Lung (tissue), 11 donors: ENCODE measurements at regions not wholly inside any gene's neighbourhood (a gene's known extent, or its start where the extent isn't known, plus 50 kb on each side); places are given as distances from the start of the nearest gene placed in this dataset.

Source experiments
- ATAC-seq: fragments of 200-7000 bp; cut with Tn5 transposase; one replicate; pipeline ENCODE4 v1.9.1; 2020; ENCODE audit warnings: moderate number of reproducible peaks; ENCODE audit not compliant: insufficient read depth, low FRiP score
- DNase-seq, 3 donors: peaks; one replicate each; pipeline ENCODE4 v3.0.0-alpha.2; 2013 to 2017
- H3K27ac ChIP-seq, 2 donors: one replicate each; pipeline ENCODE4 v1.5.1; 2013; ENCODE audit warnings: mild to moderate bottlenecking in 2 of 2, moderate library complexity in 2 of 2, control low read depth in 1 of 2, inconsistent platforms in 1 of 2, low read depth in 1 of 2, low read length in 1 of 2
- H3K27me3 ChIP-seq, 3 donors: one replicate each; pipeline ENCODE4 v1.5.1; 2013; ENCODE audit warnings: low read length in 2 of 3; ENCODE audit not compliant: control insufficient read depth in 3 of 3, insufficient read depth in 3 of 3
- H3K36me3 ChIP-seq, 4 donors: one replicate each; pipeline ENCODE4 v1.5.1; 2013; ENCODE audit warnings: low read length in 4 of 4, mild to moderate bottlenecking in 1 of 4, moderate library complexity in 1 of 4; ENCODE audit not compliant: control insufficient read depth in 4 of 4, insufficient read depth in 4 of 4
- H3K4me1 ChIP-seq, 5 donors: one replicate each; pipeline ENCODE4 v1.5.1; 2013; ENCODE audit warnings: low read length in 5 of 5, mild to moderate bottlenecking in 2 of 5, moderate library complexity in 1 of 5; ENCODE audit not compliant: control insufficient read depth in 5 of 5, insufficient read depth in 5 of 5
- H3K4me3 ChIP-seq: one replicate; pipeline ENCODE4 v1.5.1; 2013; ENCODE audit warnings: mild to moderate bottlenecking, control low read depth, moderate library complexity
- H3K9ac ChIP-seq, 2 donors: one replicate each; pipeline ENCODE4 v1.5.1; 2013; ENCODE audit warnings: low read length in 2 of 2, control low read depth in 1 of 2; ENCODE audit not compliant: insufficient read depth in 1 of 2
- H3K9me3 ChIP-seq, 4 donors: one replicate each; pipeline ENCODE4 v1.5.1; 2013; ENCODE audit warnings: low read length in 3 of 4, mild to moderate bottlenecking in 1 of 4, moderate library complexity in 1 of 4; ENCODE audit not compliant: control insufficient read depth in 4 of 4, insufficient read depth in 3 of 4
- WGBS, 2 donors: extraction: QIAGEN DNeasy Blood & Tissue Kit; methylation state at CpG; one replicate each; pipeline ENCODE4 v1.1.7; 2013; 5-methylcytosine and 5-hydroxymethylcytosine counted together
- TF ChIP-seq, protein P1 (sequence below): IDR thresholded peaks from 2 replicates; pipeline ENCODE4 v1.5.1; 2012; ENCODE audit warnings: mild to moderate bottlenecking; ENCODE audit errors: control extremely low read depth, extremely low read depth
- donor health status: control.
- donor health status: control.
- donor health status: Bipolar disorder and iron deficiency.
- donor health status: healthy.
- donor health status: DM: yes; HTN: yes; CAD: no.

DNA sequence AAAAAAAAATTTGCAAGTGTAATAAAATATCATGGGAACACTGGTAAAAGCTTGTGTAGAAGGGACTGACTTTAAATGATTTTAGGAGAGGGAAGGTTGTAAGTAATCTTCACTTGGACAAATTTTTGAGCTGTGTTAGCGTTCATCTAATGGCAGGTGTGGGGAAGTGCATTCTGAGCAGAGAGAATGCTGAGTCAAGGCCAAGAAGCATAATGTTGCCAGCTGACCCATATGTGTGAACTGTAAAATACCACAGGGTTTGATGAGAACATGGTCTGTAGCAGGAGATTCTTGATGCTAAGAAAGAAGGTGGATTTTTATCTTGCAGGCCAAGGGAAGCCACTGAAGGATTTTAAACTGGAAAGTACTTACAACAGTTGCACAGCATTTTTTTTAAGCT, 98.2 kb upstream of the ZNF32 start:
- Histone ChIP-seq H3K36me3 (no peaks in the 10 kb centered on the region), H3K9ac (no peak overlapping the region), H3K4me1 (no peaks in the 10 kb centered on the region), H3K27ac (no peak overlapping the region), H3K27me3 (no peaks in the 10 kb centered on the region), H3K4me3 (no peak overlapping the region), H3K9me3 (no peaks in the 10 kb centered on the region)
- ATAC-seq (no peak), DNase-seq (no peak)
- TF ChIP-seq, protein P1, sequence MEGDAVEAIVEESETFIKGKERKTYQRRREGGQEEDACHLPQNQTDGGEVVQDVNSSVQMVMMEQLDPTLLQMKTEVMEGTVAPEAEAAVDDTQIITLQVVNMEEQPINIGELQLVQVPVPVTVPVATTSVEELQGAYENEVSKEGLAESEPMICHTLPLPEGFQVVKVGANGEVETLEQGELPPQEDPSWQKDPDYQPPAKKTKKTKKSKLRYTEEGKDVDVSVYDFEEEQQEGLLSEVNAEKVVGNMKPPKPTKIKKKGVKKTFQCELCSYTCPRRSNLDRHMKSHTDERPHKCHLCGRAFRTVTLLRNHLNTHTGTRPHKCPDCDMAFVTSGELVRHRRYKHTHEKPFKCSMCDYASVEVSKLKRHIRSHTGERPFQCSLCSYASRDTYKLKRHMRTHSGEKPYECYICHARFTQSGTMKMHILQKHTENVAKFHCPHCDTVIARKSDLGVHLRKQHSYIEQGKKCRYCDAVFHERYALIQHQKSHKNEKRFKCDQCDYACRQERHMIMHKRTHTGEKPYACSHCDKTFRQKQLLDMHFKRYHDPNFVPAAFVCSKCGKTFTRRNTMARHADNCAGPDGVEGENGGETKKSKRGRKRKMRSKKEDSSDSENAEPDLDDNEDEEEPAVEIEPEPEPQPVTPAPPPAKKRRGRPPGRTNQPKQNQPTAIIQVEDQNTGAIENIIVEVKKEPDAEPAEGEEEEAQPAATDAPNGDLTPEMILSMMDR = no peak
- WGBS, 2 donors = 56 to 78% methylated on average over 1 of the region's 1 CpG

DNA sequence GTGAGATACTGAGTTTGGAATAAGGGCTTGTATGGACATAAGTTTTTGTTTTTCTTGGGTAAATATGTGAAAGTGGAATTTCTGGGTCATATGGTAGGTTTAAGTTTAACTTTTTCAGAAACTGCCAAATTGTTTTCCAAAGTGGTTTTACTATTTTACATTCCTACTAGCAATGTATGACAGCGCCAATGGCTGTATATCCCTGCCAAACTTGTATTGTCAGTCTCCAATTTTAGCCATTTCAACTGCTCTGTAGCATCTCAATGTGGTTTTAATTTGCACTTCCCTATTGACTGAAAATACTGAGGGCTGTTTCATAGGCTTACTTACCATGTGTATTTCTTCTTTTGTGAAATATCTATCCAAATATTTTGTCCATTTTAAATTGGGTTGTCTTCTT, 90.5 kb upstream of the ZNF32 start:
- 53 to 85% methylated on average over 1 of the region's 1 CpG for WGBS, 2 donors
- no peak for DNase-seq
- TF ChIP-seq, protein P1 = no peak

DNA sequence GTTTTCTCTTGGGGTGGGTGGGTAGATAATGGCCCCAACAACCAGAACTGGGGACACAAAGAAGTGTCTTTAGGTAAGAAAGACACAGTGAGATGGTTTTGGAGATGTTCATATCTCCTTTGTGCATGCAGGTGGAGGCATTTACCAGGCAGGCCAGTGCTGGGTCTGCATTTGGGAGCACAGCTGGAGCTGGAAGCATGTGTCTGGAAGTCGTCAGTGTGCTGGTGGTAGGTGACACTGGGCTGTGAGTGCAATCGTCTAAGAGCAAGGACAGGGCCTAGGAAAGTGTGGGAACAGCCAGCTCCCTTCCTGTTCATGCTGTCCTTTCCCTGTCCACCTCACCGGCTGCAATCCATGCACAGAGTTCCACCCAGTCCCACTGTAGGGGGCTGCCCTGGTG, 88.3 kb upstream of the ZNF32 start:
- Histone ChIP-seq H3K9me3 (no peaks in the 10 kb centered on the region), H3K27me3 (no peaks in the 10 kb centered on the region), H3K27ac (no peak overlapping the region), H3K4me1 (peaks cover 0 to 7% (median 0%) of the 10 kb centered on the region in 5 donors), H3K4me3 (no peak overlapping the region), H3K36me3 (no peaks in the 10 kb centered on the region), H3K9ac (no peak overlapping the region)
- ATAC-seq (no peak), DNase-seq (no peak)
- TF ChIP-seq, protein P1 = no peak
- WGBS, 2 donors = 73 to 77% methylated on average over 3 of the region's 3 CpGs

More for the DNA sequence above, 90.5 kb upstream of the ZNF32 start:
- Histone ChIP-seq H3K9ac (no peak overlapping the region), H3K4me1 (peaks cover 0 to 7% (median 0%) of the 10 kb centered on the region in 5 donors), H3K27ac (no peak overlapping the region), H3K27me3 (no peaks in the 10 kb centered on the region), H3K9me3 (no peaks in the 10 kb centered on the region), H3K36me3 (no peaks in the 10 kb centered on the region), H3K4me3 (no peak overlapping the region)
- ATAC-seq = no peak

DNA sequence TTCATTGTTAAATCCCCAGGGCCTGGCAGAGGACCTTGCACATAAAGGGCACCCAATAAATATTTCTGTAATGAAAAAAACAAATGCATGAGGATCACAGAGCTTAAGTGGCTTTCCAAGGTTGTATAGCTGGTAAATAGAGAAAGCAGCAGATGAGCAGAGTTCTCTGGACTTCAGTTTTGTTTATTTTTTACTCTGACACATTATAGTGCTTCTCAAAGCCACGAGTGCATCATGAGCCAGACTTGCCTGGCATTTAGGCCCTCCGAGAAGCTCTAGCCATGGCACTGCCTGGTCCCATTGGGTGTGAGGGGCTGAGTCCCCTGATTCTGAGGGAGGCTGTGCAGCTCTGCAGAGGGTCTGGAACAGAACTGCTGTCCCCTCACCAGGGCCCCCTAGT, 87.2 kb upstream of the ZNF32 start:
- H3K4me1 ChIP-seq = peaks cover 0 to 7% (median 0%) of the 10 kb centered on the region in 5 donors
- DNase-seq (no peak), ATAC-seq (no peak)
- H3K27me3 ChIP-seq = no peaks in the 10 kb centered on the region
- H3K27ac ChIP-seq = no peak overlapping the region
- H3K9me3 ChIP-seq = peaks cover 0 to 5% (median 1%) of the 10 kb centered on the region in 4 donors
- H3K9ac ChIP-seq = no peak overlapping the region
- no peaks in the 10 kb centered on the region for H3K36me3 ChIP-seq
- WGBS, 2 donors = 71 to 79% methylated on average over 2 of the region's 2 CpGs
- H3K4me3 ChIP-seq = no peak overlapping the region
- TF ChIP-seq, protein P1 = no peak
